Forelimb muscle (tissue), 1 donor: ENCODE measurements at regions not wholly inside any gene's neighbourhood (a gene's known extent, or its start where the extent isn't known, plus 50 kb on each side); places are given as distances from the start of the nearest gene placed in this dataset.

Experiments used
- DNase-seq: peaks from one replicate; pipeline ENCODE4 v3.0.0-alpha.2; 2013; ENCODE audit warnings: low read depth

GRCh38 chr10:120983721-120984120, 132.6 kb downstream of the WDR11 start:
- DNase-seq = no peak

- DNase-seq = no peak
Observed at GRCh38 chr10:120984221-120984620, 133.1 kb downstream of the WDR11 start.

- no peak for DNase-seq
Observed at GRCh38 chr10:120987359-120987758, 136.2 kb downstream of the WDR11 start.

- no peak for DNase-seq
Observed at GRCh38 chr10:120988751-120989150, 137.6 kb downstream of the WDR11 start.

- no peak for DNase-seq
Observed at GRCh38 chr10:120989279-120989678, 138.1 kb downstream of the WDR11 start.

- no peak for DNase-seq
Observed at GRCh38 chr10:120989996-120990598, 138.9 kb downstream of the WDR11 start.

- DNase-seq = no peak
Observed at GRCh38 chr10:120990831-120991230, 139.7 kb downstream of the WDR11 start.

- no peak for DNase-seq
Observed at GRCh38 chr10:120993089-120993488, 141.9 kb downstream of the WDR11 start.

- DNase-seq = no peak
Observed at GRCh38 chr10:120995768-120996167, 144.6 kb downstream of the WDR11 start.

GRCh38 chr10:120996456-120997034, 145.4 kb downstream of the WDR11 start:
- no peak for DNase-seq

GRCh38 chr10:120997313-120997712, 146.2 kb downstream of the WDR11 start:
- DNase-seq = no peak

- no peak for DNase-seq
Observed at GRCh38 chr10:120997756-120998155, 146.6 kb downstream of the WDR11 start.

GRCh38 chr10:120998251-120998650, 147.1 kb downstream of the WDR11 start:
- no peak for DNase-seq

- no peak for DNase-seq
Observed at GRCh38 chr10:120998782-120999285, 147.7 kb downstream of the WDR11 start.

- no peak for DNase-seq
Observed at GRCh38 chr10:120999868-121000267, 148.7 kb downstream of the WDR11 start.

- DNase-seq = no peak
Observed at GRCh38 chr10:121002586-121003205, 151.5 kb downstream of the WDR11 start.

- DNase-seq = no peak
Observed at GRCh38 chr10:121005948-121006587, 154.9 kb downstream of the WDR11 start.

GRCh38 chr10:121007264-121007663, 156.1 kb downstream of the WDR11 start:
- DNase-seq = no peak

- DNase-seq = no peak
Observed at GRCh38 chr10:121015916-121016315, 164.8 kb downstream of the WDR11 start.

- no peak for DNase-seq
Observed at GRCh38 chr10:121024905-121025584, 173.9 kb downstream of the WDR11 start.

GRCh38 chr10:121025731-121026130, 174.6 kb downstream of the WDR11 start:
- DNase-seq = no peak

- no peak for DNase-seq
Observed at GRCh38 chr10:121027371-121027770, 176.2 kb downstream of the WDR11 start.
